ENCODE measurements at regions not wholly inside any gene's neighbourhood (a gene's known extent, or its start where the extent isn't known, plus 50 kb on each side); places are given as distances from the start of the nearest gene placed in this dataset.

- Mint-ChIP-seq H3K27me3 (no peaks in the 10 kb centered on the region), H3K4me1 (ENCODE audit: low read depth) (peaks cover 5% of the 10 kb centered on the region), H3K27ac (no peak overlapping the region), H3K9me3 (ENCODE audit: low read depth) (no peaks in the 10 kb centered on the region), H3K4me3 (ENCODE audit: low read depth) (no peak overlapping the region), H3K36me3 (ENCODE audit: insufficient read depth) (no peaks in the 10 kb centered on the region)
- TF ChIP-seq, protein P1, sequence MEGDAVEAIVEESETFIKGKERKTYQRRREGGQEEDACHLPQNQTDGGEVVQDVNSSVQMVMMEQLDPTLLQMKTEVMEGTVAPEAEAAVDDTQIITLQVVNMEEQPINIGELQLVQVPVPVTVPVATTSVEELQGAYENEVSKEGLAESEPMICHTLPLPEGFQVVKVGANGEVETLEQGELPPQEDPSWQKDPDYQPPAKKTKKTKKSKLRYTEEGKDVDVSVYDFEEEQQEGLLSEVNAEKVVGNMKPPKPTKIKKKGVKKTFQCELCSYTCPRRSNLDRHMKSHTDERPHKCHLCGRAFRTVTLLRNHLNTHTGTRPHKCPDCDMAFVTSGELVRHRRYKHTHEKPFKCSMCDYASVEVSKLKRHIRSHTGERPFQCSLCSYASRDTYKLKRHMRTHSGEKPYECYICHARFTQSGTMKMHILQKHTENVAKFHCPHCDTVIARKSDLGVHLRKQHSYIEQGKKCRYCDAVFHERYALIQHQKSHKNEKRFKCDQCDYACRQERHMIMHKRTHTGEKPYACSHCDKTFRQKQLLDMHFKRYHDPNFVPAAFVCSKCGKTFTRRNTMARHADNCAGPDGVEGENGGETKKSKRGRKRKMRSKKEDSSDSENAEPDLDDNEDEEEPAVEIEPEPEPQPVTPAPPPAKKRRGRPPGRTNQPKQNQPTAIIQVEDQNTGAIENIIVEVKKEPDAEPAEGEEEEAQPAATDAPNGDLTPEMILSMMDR (IDR thresholded peaks at IDR 0.05; ENCODE audit: unreplicated experiment) = no peak
- no peak for DNase-seq (ENCODE audit: low spot score, unreplicated experiment)
Measured at GRCh38 chr5:157990583-157991181, 131.7 kb upstream of the CLINT1 start.

- Mint-ChIP-seq H3K36me3 (ENCODE audit: insufficient read depth) (no peaks in the 10 kb centered on the region), H3K9me3 (ENCODE audit: low read depth) (no peaks in the 10 kb centered on the region), H3K27ac (no peak overlapping the region), H3K4me1 (ENCODE audit: low read depth) (peaks cover under 1% of the 10 kb centered on the region), H3K4me3 (ENCODE audit: low read depth) (no peak overlapping the region), H3K27me3 (no peaks in the 10 kb centered on the region)
- TF ChIP-seq, protein P1 (IDR thresholded peaks at IDR 0.05; ENCODE audit: unreplicated experiment) = no peak
- no peak for DNase-seq (ENCODE audit: low spot score, unreplicated experiment)
Measured at GRCh38 chr5:157989296-157989695, 130.4 kb upstream of the CLINT1 start.

DNA sequence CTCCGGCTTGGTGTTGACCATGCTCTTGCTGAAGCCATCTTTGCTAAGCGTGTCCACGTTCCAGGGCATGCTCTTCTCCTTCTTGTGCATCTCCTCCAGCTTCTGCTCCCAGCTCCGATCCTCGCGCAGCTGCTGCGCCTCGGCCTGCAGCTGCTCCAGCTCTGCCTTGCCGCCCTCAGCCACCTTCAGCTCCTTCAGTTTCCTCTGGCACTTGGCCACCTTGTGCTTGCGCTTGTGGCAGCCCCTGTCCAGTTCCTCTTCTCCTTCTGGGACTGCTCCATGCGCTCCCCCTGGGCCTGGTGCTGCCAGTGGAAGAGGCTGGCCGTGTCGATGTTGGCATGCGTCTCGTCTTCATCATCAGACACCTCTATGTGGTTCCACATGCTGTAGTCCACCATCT is 128.3 kb upstream of the CLINT1 start:
- H3K9me3 Mint-ChIP-seq (ENCODE audit: low read depth) = peaks cover 2% of the 10 kb centered on the region

GRCh38 chr5:157986431-157986990 is 127.6 kb upstream of the CLINT1 start:
- DNase-seq (ENCODE audit: low spot score, unreplicated experiment) = no peak
- no peak overlapping the region for H3K27ac Mint-ChIP-seq
- TF ChIP-seq, protein P1 (IDR thresholded peaks at IDR 0.05; ENCODE audit: unreplicated experiment) = no peak

More for the DNA sequence above, 128.3 kb upstream of the CLINT1 start:
- H3K4me1 Mint-ChIP-seq (ENCODE audit: low read depth) = no peaks in the 10 kb centered on the region
- no peaks in the 10 kb centered on the region for H3K36me3 Mint-ChIP-seq (ENCODE audit: insufficient read depth)
- H3K4me3 Mint-ChIP-seq (ENCODE audit: low read depth) = no peak overlapping the region
- no peak for DNase-seq (ENCODE audit: low spot score, unreplicated experiment)
- TF ChIP-seq, protein P1 (IDR thresholded peaks at IDR 0.05; ENCODE audit: unreplicated experiment) = no peak
- H3K27ac Mint-ChIP-seq = peak overlapping the region; percentile 41
- H3K27me3 Mint-ChIP-seq = no peaks in the 10 kb centered on the region

DNA sequence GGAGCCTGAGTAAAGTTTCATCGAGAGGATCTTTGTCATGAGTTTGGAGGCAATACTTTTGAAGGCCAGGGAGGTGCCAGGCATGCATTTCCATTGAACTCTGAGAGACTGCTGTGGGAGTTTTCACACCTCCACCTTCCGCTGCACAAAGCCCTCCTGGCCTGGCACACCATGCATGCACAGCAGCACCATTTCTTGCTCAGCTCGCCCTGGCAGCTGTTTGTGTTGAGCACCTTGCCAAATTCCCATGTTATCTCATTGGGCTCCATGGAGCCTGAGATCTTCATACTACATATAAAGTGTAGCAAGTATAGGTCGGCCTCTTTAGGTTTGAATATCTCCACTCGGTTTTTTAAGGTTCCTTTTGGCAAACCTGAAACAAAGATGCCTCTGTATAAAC is 125.7 kb upstream of the CLINT1 start:
- H3K36me3 Mint-ChIP-seq (ENCODE audit: insufficient read depth) = no peaks in the 10 kb centered on the region
- H3K4me1 Mint-ChIP-seq (ENCODE audit: low read depth) = no peaks in the 10 kb centered on the region
- H3K4me3 Mint-ChIP-seq (ENCODE audit: low read depth) = no peak overlapping the region
- H3K9me3 Mint-ChIP-seq (ENCODE audit: low read depth) = peaks cover 4% of the 10 kb centered on the region
- H3K27ac Mint-ChIP-seq = no peak overlapping the region
- H3K27me3 Mint-ChIP-seq = no peaks in the 10 kb centered on the region
- no peak for DNase-seq (ENCODE audit: low spot score, unreplicated experiment)
- TF ChIP-seq, protein P1 (IDR thresholded peaks at IDR 0.05; ENCODE audit: unreplicated experiment) = no peak

More at GRCh38 chr5:157986431-157986990, 127.6 kb upstream of the CLINT1 start:
- Mint-ChIP-seq H3K4me1 (ENCODE audit: low read depth) (no peaks in the 10 kb centered on the region), H3K9me3 (ENCODE audit: low read depth) (peaks cover 4% of the 10 kb centered on the region), H3K36me3 (ENCODE audit: insufficient read depth) (no peaks in the 10 kb centered on the region), H3K4me3 (ENCODE audit: low read depth) (no peak overlapping the region), H3K27me3 (no peaks in the 10 kb centered on the region)
